ENCODE measurements at regions not wholly inside any gene's neighbourhood (a gene's known extent, or its start where the extent isn't known, plus 50 kb on each side); places are given as distances from the start of the nearest gene placed in this dataset.

DNA sequence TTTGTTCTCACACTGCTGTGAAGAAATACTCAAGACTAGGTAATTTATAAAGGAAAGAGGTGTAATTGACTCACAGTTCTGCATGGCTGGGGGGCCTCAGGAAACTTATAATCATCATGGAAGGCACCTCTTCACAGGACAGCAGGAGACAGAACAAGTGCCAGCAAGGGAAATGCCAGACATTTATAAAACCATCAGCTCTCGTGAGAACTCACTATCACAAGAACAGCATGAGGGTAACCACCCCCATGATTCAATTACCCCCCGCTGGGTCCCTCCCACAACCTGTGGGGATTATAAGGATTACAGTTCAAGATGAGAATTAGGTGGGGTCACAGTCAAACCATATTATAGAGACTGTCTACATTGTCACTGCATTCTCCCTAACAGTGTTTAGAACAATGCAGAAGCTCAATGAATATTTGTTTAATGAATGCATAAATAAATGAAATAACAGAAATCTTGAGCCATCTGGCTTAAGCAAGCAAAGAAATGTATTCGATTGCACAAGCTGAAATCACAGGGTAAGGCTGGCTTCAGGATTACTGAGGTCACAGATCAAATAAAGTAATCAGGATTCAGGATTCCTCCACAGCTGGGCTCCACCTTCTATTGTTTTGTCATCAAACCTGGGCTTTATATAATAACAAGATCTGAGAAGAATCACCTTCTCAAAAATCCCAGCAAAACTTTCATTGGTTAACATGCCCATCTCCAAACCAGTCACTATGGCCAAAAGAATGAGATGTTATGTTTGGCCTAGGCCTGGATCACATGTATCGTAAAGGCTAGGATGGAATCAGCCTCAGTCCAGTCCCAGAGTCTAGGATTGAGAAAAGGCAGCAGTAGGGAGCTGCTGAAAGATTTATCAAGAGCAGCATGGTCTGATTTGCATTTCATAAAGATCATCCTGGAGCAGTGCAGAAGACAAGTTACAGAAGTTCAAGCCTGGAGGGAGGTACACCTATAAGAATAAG, 137.8 kb upstream of the UBASH3B start:
- TF ChIP-seq SNAI2 (CRISPR knock-in tag; IDR thresholded peaks at IDR 0.05) = no peak
- no peak for TF ChIP-seq ZFP3 (CRISPR knock-in tag; IDR thresholded peaks at IDR 0.05)
- TF ChIP-seq CSDC2 (CRISPR knock-in tag; IDR thresholded peaks at IDR 0.05) = no peak
- TF ChIP-seq TCF4 (CRISPR knock-in tag; IDR thresholded peaks at IDR 0.05; ENCODE audit: borderline replicate concordance) = no peak
- TF ChIP-seq RARB (CRISPR knock-in tag; IDR thresholded peaks at IDR 0.05) = no peak
- TF ChIP-seq, protein P1, sequence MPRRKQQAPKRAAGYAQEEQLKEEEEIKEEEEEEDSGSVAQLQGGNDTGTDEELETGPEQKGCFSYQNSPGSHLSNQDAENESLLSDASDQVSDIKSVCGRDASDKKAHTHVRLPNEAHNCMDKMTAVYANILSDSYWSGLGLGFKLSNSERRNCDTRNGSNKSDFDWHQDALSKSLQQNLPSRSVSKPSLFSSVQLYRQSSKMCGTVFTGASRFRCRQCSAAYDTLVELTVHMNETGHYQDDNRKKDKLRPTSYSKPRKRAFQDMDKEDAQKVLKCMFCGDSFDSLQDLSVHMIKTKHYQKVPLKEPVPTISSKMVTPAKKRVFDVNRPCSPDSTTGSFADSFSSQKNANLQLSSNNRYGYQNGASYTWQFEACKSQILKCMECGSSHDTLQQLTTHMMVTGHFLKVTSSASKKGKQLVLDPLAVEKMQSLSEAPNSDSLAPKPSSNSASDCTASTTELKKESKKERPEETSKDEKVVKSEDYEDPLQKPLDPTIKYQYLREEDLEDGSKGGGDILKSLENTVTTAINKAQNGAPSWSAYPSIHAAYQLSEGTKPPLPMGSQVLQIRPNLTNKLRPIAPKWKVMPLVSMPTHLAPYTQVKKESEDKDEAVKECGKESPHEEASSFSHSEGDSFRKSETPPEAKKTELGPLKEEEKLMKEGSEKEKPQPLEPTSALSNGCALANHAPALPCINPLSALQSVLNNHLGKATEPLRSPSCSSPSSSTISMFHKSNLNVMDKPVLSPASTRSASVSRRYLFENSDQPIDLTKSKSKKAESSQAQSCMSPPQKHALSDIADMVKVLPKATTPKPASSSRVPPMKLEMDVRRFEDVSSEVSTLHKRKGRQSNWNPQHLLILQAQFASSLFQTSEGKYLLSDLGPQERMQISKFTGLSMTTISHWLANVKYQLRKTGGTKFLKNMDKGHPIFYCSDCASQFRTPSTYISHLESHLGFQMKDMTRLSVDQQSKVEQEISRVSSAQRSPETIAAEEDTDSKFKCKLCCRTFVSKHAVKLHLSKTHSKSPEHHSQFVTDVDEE (CRISPR knock-in tag; IDR thresholded peaks at IDR 0.05) = no peak
- TF ChIP-seq ZNF8 (CRISPR knock-in tag; IDR thresholded peaks at IDR 0.05) = no peak
- no peak for TF ChIP-seq ISL1 (CRISPR knock-in tag; IDR thresholded peaks at IDR 0.05)
- no peak for TF ChIP-seq ZC3H10 (CRISPR knock-in tag; IDR thresholded peaks at IDR 0.05)
- no peak for TF ChIP-seq ZFP30 (CRISPR knock-in tag; IDR thresholded peaks at IDR 0.05)
- TF ChIP-seq, protein P2, sequence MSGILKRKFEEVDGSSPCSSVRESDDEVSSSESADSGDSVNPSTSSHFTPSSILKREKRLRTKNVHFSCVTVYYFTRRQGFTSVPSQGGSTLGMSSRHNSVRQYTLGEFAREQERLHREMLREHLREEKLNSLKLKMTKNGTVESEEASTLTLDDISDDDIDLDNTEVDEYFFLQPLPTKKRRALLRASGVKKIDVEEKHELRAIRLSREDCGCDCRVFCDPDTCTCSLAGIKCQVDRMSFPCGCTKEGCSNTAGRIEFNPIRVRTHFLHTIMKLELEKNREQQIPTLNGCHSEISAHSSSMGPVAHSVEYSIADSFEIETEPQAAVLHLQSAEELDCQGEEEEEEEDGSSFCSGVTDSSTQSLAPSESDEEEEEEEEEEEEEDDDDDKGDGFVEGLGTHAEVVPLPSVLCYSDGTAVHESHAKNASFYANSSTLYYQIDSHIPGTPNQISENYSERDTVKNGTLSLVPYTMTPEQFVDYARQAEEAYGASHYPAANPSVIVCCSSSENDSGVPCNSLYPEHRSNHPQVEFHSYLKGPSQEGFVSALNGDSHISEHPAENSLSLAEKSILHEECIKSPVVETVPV (CRISPR knock-in tag; IDR thresholded peaks at IDR 0.05) = no peak

Data from SK-N-SH treated with all-trans-retinoic acid at 6 μM for 48 hours (cell line).